HG03460 (cell line): ENCODE measurements at regions not wholly inside any gene's neighbourhood (a gene's known extent, or its start where the extent isn't known, plus 50 kb on each side); places are given as distances from the start of the nearest gene placed in this dataset.

ENCODE experiments used
- ATAC-seq: cut with Tn5 transposase; IDR thresholded peaks from one replicate; pipeline ENCODE4 v1.9.1; 2021; ENCODE audit not compliant: unreplicated experiment

DNA sequence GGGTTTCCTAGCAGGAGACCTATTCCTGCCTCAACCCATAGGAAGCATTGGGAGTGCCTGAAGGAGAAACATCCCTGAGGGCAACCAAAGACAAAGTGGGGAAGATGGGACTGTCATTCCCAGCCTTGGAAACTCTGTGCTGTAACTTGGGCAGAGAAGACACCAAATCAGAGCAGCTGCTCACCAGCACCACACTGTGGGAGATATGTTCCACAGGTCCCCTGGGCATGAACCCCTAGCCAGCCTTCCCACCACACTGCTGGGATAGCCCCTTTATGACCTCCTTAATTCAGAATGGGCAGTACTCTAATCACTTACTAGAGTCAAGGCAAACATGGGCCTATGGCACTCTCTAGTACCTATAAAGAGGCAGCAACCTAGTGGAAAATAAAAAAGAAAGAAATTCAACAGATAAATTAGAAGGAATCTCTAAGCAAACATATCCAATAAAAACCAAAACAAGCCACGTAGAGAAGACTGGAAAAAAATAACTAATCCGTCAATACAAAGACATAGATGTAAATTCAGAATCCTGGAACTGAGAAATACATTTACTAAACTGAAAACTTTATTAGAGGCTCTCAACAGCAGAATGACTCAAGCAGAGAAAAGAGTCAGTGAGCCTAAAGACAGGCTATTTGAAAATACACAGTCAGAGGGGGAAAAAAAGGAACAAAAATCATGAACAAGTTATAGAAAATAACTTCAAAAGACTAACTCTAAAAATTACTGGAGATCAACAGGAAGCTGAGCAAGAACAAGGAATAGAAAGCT is 878.4 kb upstream of the FRG1 start:
- ATAC-seq = no peak

DNA sequence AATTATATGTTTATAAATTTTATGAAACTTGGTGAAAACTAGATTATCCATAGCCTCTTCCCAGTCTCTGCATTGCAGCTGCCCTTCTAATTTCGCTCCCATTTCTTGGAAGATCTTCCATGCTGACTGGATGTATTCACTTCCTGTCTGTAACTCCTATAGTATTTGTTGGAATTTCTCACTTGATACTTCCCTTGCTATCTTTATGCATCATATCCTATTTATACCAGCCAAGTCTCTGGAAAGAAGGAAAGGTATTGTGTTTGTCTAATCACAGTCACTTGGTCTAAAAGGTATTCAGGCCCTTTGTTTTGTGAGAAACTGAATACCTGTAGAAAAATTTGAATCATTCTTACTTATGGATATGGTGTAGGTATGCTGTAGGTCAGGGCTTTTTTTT is 870.9 kb upstream of the FRG1 start:
- ATAC-seq = no peak

DNA sequence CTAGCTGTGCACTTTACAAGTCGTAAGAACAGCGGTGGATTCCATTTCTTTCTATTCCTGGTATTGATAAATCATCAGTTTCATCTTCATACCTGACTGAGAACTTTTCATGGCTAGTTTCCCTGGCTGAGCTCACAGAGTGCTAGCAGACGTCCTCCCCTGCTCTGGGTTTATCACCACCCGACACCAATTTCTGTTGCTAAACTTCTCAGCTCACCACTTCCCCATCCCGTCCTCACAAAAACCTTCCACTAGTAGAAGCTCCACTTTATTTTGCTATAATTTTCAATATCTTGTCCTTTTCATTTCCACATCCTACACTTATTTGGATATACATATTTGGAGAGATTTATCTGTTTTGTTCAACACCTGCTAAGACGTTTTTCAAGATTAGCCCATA is 869.4 kb upstream of the FRG1 start:
- no peak for ATAC-seq

DNA sequence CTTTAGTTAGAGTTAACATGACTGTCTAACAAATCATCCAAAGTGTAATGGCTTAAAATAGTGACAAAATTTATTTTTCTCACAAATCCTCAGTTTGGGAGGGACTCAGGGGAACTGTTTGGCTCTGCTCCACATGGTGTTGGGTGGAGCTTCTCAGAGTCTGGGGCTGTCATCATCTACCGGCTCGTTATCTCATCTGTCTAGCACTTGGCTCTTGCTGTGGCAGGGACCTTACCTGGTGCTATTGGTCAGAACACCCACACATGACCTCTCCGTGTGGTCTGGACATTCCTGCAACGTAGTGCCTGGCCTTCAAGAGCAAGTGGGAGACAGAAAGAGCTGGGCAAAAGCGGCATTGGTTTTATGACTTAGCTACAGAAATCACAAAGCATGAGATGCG is 866.9 kb upstream of the FRG1 start:
- ATAC-seq = no peak

DNA sequence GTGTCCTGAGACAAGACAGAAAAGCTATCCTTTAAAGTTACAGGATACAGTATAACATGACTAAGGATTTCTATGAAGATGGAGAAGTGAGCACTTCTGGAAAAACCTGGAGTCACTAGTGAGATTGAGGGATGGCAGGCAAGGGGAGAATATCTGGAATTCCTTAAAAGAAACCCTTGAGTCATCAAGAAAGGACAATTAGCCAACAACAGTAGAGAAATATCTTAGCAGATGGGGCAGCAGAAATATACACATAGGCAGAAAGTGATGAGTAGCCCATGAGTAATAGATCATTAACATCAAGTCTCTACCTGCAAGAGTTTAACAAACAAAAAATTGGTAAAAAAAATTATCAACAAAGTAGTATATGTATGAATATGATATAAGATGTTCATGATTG is 858.8 kb upstream of the FRG1 start:
- no peak for ATAC-seq

DNA sequence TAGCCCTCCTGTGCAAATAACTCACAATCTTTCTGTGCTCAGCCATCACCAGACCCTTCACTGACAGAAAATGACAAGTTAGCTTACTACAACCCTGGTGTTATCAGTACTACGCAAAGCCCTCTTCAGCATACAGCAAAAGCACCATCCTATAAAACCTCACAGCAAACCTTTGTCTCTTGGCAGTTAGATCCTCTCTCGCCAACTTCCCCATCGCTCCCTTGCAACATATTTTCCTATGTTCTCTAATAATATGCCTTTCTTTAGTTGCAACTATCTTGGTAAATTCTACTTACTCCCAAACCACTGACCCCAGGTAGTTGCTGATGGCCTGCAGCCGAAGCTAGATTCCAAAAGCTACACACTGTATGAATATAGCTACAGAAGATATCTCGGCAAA is 856.9 kb upstream of the FRG1 start:
- ATAC-seq = no peak

DNA sequence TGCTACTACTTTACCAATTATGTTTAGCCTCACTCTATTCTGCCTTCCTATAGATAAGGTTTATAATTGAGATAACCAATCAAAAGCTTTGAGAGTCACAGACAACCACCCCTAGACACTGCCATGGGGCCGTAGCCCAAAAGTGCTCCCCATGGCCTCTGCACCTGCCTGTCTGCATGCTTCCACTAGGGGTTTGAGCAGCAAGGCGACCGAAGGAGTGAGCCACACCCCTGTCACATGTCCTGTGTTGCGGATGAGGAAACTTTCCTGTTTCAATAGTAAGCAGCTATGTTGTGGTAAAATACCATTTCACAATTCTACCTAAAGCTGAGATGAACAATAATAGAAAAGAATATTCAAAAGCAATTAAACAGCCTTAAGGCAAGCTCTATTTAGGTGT is 856.0 kb upstream of the FRG1 start:
- ATAC-seq = no peak

DNA sequence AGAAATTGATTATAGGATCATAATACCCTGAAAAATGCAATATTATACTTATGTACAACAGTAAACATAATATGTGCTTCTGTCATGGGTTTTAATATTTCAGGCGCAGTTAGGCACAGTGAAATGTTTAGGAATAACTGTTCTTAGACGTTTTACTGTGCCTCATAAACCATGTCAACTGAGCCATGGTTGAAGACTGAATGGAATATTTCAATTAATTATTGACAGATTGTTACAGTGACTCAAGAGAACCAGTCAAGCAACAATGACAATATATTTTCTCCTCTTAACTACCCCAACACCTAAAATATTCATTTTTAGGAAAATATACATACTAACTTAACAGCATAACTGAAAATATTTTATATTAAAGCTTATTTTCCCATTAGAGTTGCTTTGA is 852.7 kb upstream of the FRG1 start:
- ATAC-seq = no peak

DNA sequence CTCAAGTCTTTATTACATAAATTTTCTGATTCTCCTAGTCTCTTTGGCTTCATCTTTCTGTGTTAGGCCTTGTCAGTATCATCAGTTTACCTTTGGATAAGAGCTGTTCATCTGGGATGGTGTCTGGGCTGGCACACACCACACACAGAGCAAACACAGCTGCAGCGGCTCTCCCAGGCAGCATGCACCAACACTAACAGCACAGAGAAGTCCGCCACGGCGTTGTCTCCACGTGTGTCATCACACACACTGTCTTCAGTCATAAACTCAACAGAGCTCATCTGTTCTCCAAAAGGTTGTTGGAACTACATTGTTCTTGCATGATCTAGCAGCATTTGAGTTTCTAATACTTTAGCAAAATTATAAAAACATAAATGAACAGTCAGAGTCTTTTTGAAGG is 851.9 kb upstream of the FRG1 start:
- no peak for ATAC-seq

DNA sequence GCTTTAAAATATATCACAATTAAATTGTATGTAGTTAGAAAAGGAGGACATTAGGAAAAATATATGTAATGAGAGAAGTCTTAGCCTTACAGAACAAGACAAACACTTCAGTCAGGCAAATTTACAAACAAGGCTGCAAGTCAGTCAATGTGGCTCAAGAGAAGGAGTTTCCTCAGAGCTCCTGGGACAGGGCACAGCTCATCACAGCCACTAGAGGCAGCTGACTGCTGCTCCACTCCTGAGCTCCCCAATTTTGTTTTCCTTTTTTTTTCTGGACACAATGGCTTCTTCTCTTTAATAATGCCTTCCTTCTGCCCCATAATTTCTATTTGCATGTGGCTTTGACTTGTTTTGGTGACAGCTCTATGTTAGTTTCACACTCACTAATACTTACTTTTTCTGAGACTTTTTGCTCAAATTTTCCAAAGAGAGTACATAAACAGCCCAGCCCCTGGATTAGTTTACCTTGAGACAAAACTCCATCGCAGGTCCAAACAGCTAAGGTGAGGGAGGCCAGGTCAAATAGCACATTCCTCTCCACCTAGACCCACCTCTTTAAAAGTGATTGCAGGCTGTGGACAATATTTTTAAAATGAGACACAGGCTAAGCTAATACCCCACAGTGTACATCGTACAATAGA is 850.4 kb upstream of the FRG1 start:
- ATAC-seq = no peak

DNA sequence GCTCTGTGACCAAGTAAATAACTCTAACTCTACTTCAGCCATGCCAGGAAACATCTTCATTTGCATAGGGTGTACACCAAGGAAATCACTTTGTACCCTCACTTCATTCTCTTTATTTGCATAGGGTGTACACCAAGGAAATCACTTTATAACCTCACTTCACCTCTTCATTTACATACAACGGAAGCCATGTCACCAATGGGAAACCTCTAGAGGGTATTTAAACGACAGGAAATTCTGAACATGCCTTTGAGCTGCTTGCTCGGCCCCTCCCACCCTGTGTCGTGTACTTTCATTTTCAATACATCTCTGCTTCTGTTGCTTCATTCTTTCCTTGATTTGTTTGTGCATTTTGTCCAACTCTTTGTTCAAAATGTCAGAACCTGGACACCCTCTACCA is 848.1 kb upstream of the FRG1 start:
- ATAC-seq = no peak

DNA sequence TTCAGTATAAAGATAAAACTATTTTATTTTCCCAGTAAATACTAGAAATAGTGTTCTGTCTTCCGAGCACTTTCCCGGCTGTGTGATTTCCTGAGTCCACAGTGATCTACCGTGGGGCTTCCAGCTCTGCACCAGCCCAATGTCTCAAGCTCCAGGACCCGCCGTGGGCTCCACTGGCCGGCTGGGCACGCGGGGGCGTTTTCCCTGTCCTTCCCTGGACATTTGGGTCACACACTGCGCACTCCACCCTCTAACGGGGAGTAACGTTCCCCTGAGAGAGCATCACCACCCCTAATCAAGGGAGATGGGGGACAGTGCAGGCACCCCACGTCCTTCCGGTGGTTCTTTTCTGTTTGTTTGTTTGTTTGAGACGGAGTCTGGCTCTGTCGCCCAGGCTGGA is 844.6 kb upstream of the FRG1 start:
- no peak for ATAC-seq

DNA sequence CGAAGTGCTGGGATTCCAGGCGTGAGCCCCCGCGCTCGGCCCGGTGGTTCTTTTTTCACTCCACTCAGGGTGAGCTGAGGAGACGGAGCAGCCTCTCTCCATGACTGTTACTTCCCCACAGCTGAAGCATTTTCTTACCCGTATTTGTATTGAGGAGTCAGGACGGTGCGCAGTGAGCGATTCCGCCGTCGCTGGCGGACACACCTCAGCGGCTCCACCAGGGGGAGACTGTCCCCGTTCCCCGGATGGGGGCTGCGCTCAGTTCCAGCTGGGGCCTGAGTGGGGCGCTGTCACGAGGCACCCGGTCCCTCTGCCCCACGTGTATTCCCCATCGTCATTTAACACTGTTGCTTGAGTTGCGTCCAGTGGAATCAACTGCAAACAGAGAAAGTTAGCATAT is 844.0 kb upstream of the FRG1 start:
- no peak for ATAC-seq

DNA sequence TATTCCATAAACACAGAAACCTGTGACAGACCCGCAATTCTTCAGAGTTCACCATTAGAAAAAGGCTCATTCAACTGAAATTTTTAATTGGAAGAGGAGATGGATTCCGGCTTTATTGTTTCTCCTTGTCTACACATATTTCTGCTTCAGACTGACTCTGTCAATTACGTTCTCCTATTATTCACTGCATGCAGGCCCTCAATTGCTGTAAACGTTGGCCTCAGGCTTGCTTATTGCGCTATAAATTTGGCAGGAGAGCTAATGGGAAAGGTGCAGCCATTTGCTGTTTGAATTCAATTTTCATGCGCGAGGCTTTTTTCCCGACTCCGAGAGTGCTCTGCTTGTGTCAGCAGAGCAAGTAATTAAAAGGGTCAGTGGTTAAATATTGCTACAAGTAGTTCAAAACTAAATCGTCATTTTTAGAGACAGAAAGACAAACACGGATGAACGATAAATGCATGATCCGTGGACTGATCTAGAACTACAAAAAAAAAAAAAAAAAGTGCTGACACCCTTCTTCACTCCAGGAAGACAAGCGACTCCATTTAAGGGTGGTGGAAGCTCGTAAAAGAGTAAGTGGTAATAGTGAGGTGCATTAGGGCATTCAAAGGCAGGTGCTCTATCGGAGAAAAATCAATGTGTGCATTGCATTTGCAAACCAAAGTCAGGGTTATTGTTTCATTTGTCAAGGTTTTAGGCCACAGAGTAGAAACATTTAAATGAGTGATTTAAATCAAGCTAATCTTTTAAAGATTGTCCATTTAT is 841.6 kb upstream of the FRG1 start:
- no peak for ATAC-seq

DNA sequence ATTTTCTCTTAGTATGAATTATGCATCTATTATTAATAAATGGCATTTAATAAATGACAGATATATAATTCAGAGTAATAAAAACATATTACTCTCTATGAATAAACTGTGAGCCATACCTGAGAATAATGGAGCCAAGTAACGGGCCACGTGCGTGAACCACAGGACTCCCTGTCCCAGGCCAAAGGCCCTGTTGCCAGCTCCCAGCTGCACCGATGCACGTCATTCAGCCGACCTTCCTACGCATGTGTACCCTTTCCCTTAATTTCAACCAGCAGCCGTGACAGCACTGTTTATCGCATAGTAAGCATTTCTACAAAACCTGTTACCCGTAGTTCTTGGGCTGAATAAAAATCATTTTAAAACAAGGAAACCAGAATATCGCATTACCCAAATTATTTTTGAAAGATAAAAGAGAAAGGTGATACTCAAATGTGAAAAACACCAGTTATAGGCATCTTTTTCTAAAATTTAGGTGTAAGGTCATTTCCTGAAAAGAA is 827.2 kb upstream of the FRG1 start:
- no peak for ATAC-seq

DNA sequence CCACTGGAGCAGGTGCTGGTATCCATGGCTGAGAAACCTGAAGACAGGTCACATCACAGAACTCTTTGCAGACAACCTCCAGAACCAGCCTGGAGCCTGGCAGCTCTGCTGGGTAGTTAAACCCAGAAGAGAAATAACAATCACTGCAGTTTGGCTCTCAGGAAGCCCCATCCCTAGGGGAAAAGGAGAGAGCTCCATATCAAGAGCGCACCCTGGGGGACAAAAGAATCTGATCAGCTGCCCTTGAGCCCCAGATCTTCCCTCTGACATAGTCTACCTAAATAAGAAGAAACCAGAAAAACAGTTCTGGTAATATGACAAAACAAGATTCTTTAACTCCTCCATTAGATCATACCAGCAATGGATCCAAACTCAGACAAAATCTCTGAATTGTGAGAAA is 823.2 kb upstream of the FRG1 start:
- no peak for ATAC-seq

DNA sequence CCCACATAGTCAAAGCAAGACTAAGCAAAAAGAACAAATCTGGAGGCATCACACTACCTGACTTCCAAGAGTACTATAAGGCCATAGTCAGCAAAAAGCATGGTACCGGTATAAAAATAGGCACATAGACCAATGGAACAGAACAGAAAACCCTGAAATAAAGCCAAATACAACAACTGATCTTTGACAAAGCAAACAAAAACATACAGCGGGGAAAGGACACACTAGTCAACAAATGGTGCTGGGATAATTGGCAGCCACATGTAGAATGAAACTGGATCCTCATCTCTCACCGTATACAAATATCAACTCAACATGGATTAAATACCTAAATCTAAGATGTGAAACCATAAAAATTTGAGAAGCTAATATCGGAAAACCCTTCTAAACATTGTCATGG is 819.3 kb upstream of the FRG1 start:
- ATAC-seq = no peak

DNA sequence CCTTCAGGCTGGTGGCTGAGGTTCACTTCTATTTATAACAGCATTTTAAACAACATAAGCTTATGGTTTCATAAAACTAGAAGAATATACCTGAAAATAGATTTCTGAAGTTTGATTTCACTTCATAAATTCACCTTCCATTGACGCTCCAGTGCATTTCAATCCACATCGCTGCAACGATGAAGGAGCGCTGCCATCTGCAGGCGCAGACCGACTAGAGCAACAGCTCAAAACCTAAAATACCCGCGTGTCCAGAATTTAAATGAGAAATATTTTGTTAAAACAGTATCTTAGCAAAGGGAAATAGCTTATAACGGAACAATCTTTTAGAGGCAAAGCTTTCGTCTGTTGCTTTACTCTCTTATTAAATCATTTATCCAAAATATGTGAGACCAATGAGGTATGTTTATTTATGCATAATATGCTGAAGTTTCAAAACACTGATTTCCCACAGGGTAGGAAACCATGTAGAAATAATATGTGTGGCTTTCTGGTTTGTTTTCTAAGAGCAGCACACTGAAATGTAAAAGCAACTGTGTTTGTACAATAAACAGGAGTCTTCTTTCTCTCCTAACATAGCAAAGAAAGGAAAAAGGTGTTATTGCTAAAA is 816.4 kb upstream of the FRG1 start:
- no peak for ATAC-seq

DNA sequence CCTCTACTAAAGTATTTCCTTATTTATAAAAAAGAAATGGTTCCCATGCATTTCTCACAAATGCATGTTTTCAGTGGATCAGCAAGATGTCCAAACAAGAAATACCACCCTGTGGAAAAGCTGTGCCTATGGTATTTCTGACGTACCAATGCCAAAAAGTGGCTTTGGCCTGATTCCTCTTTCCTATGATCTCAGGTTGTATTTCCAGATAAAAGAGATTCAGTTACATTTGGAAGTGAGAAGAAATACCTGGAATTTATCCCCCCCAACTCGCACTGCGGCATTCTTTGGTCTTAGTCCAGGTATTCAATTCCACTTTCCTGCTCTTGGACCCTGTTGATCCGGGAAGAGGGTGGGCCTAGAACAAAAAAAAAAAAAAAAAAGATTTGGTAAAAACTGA is 815.9 kb upstream of the FRG1 start:
- ATAC-seq = no peak

DNA sequence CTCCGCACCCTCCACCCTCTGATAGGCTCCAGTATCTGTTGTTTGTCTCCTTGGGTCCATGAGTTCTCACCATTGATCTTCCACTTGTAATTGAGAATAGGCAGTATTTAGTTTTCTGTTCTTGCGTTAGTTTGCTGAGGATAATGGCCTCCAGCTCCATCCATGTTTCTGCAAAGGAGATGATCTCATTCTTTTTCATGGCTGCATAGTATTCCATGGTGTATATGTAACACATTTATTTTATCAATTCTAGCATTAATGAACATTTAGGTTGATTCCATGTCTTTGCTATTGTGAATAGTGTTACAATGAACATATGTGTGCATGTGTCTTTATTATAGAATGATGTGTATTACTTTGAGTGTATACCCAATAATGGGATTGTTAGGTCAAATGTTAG is 814.6 kb upstream of the FRG1 start:
- no peak for ATAC-seq

DNA sequence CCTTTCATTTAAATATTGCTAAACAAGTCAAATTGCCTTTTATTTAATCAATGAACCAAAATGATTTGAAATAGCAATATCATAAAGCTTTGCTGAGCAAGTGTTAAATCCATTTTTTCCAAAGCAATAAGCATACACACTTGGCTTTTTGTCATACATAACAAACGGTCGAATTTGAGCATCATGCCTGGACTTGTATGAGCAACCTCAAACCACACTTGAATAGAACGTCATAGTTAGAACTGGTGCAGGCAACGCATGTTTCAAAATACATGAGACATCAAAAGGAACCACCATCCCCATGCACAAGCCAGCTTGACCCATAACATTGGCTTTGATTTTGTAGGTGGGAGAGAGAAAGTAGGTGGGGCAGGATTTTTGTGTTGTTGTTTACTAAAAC is 812.3 kb upstream of the FRG1 start:
- no peak for ATAC-seq
